GM23338 (cell line): ENCODE measurements at regions not wholly inside any gene's neighbourhood (a gene's known extent, or its start where the extent isn't known, plus 50 kb on each side); places are given as distances from the start of the nearest gene placed in this dataset.

ENCODE experiments used
- ATAC-seq: fragments of 200-7000 bp; cut with Tn5 transposase; 3 replicates; pipeline ENCODE4 v1.9.1; 2020
- DNase-seq: peaks from one replicate; pipeline ENCODE4 v3.0.0-alpha.2; 2015; ENCODE audit warnings: low spot score
- H2AFZ ChIP-seq: fragments of 200-600 bp; sonication (generic); 2 replicates; pipeline ENCODE4 v1.8.0; 2016; ENCODE audit warnings: antibody characterized with exemption, mild to moderate bottlenecking, moderate library complexity
- H3F3A ChIP-seq: fragments of 200-600 bp; sonication (generic); replicated peaks from 2 replicates; pipeline ENCODE4 v1.8.0; 2017; ENCODE audit warnings: antibody characterized with exemption, mixed run types, low read depth
- H3K27ac ChIP-seq: fragments of 200-600 bp; sonication (generic); 2 replicates; pipeline ENCODE4 v1.6.1; 2016; ENCODE audit warnings: low read depth
- H3K27me3 ChIP-seq: fragments of 200-600 bp; sonication (generic); 2 replicates; pipeline ENCODE4 v1.8.0; 2016; ENCODE audit warnings: mild to moderate bottlenecking, mixed run types, moderate library complexity; ENCODE audit not compliant: insufficient read depth
- H3K36me3 ChIP-seq: fragments of 200-600 bp; sonication (generic); 2 replicates; pipeline ENCODE4 v1.8.0; 2016; ENCODE audit warnings: mild to moderate bottlenecking; ENCODE audit not compliant: insufficient read depth
- H3K4me1 ChIP-seq: fragments of 200-600 bp; sonication (generic); 2 replicates; pipeline ENCODE4 v1.8.0; 2016; ENCODE audit warnings: mild to moderate bottlenecking, moderate library complexity; ENCODE audit not compliant: insufficient read depth
- H3K4me2 ChIP-seq: fragments of 200-600 bp; sonication (generic); 2 replicates; pipeline ENCODE4 v1.7.1; 2017; ENCODE audit warnings: mixed run types
- H3K4me3 ChIP-seq: fragments of 200-600 bp; sonication (generic); 2 replicates; pipeline ENCODE4 v1.6.1; 2016; ENCODE audit warnings: mixed run types
- H3K79me2 ChIP-seq: fragments of 200-600 bp; sonication (generic); replicated peaks from 2 replicates; pipeline ENCODE4 v1.8.0; 2017; ENCODE audit warnings: mild to moderate bottlenecking; ENCODE audit not compliant: insufficient read depth
- H3K9me2 ChIP-seq: fragments of 200-600 bp; sonication (generic); 2 replicates; pipeline ENCODE4 v1.8.0; 2017; ENCODE audit not compliant: insufficient read depth
- H4K20me1 ChIP-seq: fragments of 200-600 bp; sonication (generic); replicated peaks from 2 replicates; pipeline ENCODE4 v1.8.0; 2017; ENCODE audit warnings: mild to moderate bottlenecking; ENCODE audit not compliant: insufficient read depth
- H3K27ac Mint-ChIP-seq: 2 replicates; pipeline ENCODE4 v1.8.0; 2020; ENCODE audit warnings: inconsistent platforms, mild to moderate bottlenecking, moderate library complexity, mixed read lengths
- H3K27me3 Mint-ChIP-seq: 3 replicates; pipeline ENCODE4 v1.8.0; 2022; ENCODE audit warnings: low read depth, mild to moderate bottlenecking, moderate library complexity, mixed read lengths, inconsistent platforms; ENCODE audit not compliant: insufficient read depth, poor library complexity
- H3K36me3 Mint-ChIP-seq: 3 replicates; pipeline ENCODE4 v1.8.0; 2021; ENCODE audit warnings: low read depth, mild to moderate bottlenecking, inconsistent platforms, moderate library complexity, mixed read lengths
- H3K4me1 Mint-ChIP-seq: 3 replicates; pipeline ENCODE4 v1.8.0; 2020; ENCODE audit warnings: mild to moderate bottlenecking, inconsistent platforms, mixed read lengths
- H3K4me3 Mint-ChIP-seq: 3 replicates; pipeline ENCODE4 v1.8.0; 2021; ENCODE audit warnings: moderate library complexity, mild to moderate bottlenecking, inconsistent platforms, mixed read lengths
- H3K9me3 Mint-ChIP-seq: 3 replicates; pipeline ENCODE4 v1.8.0; 2020; ENCODE audit warnings: moderate library complexity, mild to moderate bottlenecking, inconsistent platforms, mixed read lengths
- CREB1 ChIP-seq: fragments of 250-450 bp; sonication (Bioruptor Pico); IDR thresholded peaks from 2 replicates; pipeline ENCODE4 v1.5.0; 2020; ENCODE audit warnings: low read depth, mild to moderate bottlenecking, moderate library complexity
- CTCF ChIP-seq, 2 experiments: fragments of 200-600 bp in 1 of 2; sonication (generic) in 1 of 2; conservative IDR thresholded peaks; 2 replicates each; pipeline versions ENCODE4 v1.5.1 to v1.6.1; 2016 to 2017; ENCODE audit warnings: antibody characterized with exemption in 2 of 2, low read depth in 2 of 2, mild to moderate bottlenecking in 2 of 2, moderate library complexity in 1 of 2
- ETS1 ChIP-seq: IDR thresholded peaks from 2 replicates; pipeline ENCODE4 v1.6.1; 2016; ENCODE audit warnings: antibody characterized with exemption
- EZH2 ChIP-seq: fragments of 200-600 bp; sonication (generic); IDR thresholded peaks from one replicate; pipeline ENCODE4 v1.8.0; 2017; ENCODE audit warnings: antibody characterized with exemption, mild to moderate bottlenecking, low read depth; ENCODE audit not compliant: unreplicated experiment
- EZH2phosphoT487 ChIP-seq: fragments of 200-600 bp; sonication (generic); IDR thresholded peaks from one replicate; pipeline ENCODE4 v1.8.1; 2018; ENCODE audit warnings: antibody characterized with exemption; ENCODE audit not compliant: unreplicated experiment
- JUNB ChIP-seq: IDR thresholded peaks from one replicate; pipeline ENCODE4 v1.6.1; 2016; ENCODE audit warnings: antibody characterized with exemption; ENCODE audit not compliant: unreplicated experiment
- NANOG ChIP-seq: IDR thresholded peaks from 2 replicates; pipeline ENCODE4 v1.6.1; 2016; ENCODE audit warnings: antibody characterized with exemption, borderline replicate concordance
- POLR2AphosphoS5 ChIP-seq: IDR thresholded peaks from 2 replicates; pipeline ENCODE4 v1.6.1; 2016; ENCODE audit warnings: antibody characterized with exemption, low read depth
- REST ChIP-seq: IDR thresholded peaks from one replicate; pipeline ENCODE4 v1.6.1; 2018; ENCODE audit warnings: antibody characterized with exemption; ENCODE audit not compliant: unreplicated experiment
- STAT1 ChIP-seq: IDR thresholded peaks from one replicate; pipeline ENCODE4 v1.6.1; 2016; ENCODE audit warnings: antibody characterized with exemption; ENCODE audit not compliant: unreplicated experiment
- ZNF114 ChIP-seq: fragments of 250-450 bp; sonication (Bioruptor Pico); IDR thresholded peaks from 2 replicates; pipeline ENCODE4 v1.5.0; 2020; ENCODE audit warnings: mild to moderate bottlenecking, moderate library complexity
- ZNF331 ChIP-seq: fragments of 250-450 bp; sonication (Bioruptor Pico); IDR thresholded peaks from 2 replicates; pipeline ENCODE4 v1.5.0; 2020; ENCODE audit warnings: low read depth, mild to moderate bottlenecking, moderate library complexity
- ZNF462 ChIP-seq: fragments of 250-450 bp; sonication (Bioruptor Pico); IDR thresholded peaks from 2 replicates; pipeline ENCODE4 v1.5.0; 2020; ENCODE audit warnings: mild to moderate bottlenecking, moderate library complexity

GRCh38 chr3:23659840-23660430, 145.8 kb upstream of the UBE2E1 start:
- Mint-ChIP-seq H3K9me3 (peaks cover 10% of the 10 kb centered on the region), H3K27ac (no peak overlapping the region), H3K27me3 (peaks cover 2% of the 10 kb centered on the region), H3K4me1 (no peaks in the 10 kb centered on the region), H3K36me3 (peaks cover 8% of the 10 kb centered on the region; the same call in 2 of the 3 replicates), H3K4me3 (no peak overlapping the region)
- no peak overlapping the region for H3K4me3 ChIP-seq
- 0 out of 2 replicates have a peak overlapping the region, but pooled peaks have one; percentile 66 for H2AFZ ChIP-seq
- no peak overlapping the region for H3K4me2 ChIP-seq
- no peak for ATAC-seq
- H3K27ac ChIP-seq = no peak overlapping the region
- no peaks in the 10 kb centered on the region for H4K20me1 ChIP-seq
- DNase-seq = no peak
- no peaks in the 10 kb centered on the region for H3K4me1 ChIP-seq
- TF ChIP-seq ZNF331 (CRISPR knock-in tag) (no peak), ZNF114 (CRISPR knock-in tag) (no peak), POLR2AphosphoS5 (no peak), JUNB (no peak), CREB1 (CRISPR knock-in tag) (no peak), ZNF462 (no peak), CTCF (conservative IDR thresholded peaks at IDR 0.05; ENCODE audit: low read depth in 2 of 2) (no peak), ETS1 (no peak), EZH2 (no peak), REST (no peak), NANOG (no peak), EZH2phosphoT487 (no peak), STAT1 (no peak)
- no peaks in the 10 kb centered on the region for H3K27me3 ChIP-seq
- 0 out of 2 replicates have a peak, but pooled peaks cover 13% of the 10 kb centered on the region for H3K9me2 ChIP-seq
- no peaks in the 10 kb centered on the region for H3F3A ChIP-seq
- H3K36me3 ChIP-seq = no peaks in the 10 kb centered on the region; the same call in 1 of the 2 replicates
- no peaks in the 10 kb centered on the region for H3K79me2 ChIP-seq
